HG03039 (cell line): ENCODE measurements at regions not wholly inside any gene's neighbourhood (a gene's known extent, or its start where the extent isn't known, plus 50 kb on each side); places are given as distances from the start of the nearest gene placed in this dataset.

Source experiments
- ATAC-seq: cut with Tn5 transposase; IDR thresholded peaks from one replicate; pipeline ENCODE4 v1.9.1; 2021; ENCODE audit warnings: mild to moderate bottlenecking, moderate library complexity; ENCODE audit not compliant: unreplicated experiment

DNA sequence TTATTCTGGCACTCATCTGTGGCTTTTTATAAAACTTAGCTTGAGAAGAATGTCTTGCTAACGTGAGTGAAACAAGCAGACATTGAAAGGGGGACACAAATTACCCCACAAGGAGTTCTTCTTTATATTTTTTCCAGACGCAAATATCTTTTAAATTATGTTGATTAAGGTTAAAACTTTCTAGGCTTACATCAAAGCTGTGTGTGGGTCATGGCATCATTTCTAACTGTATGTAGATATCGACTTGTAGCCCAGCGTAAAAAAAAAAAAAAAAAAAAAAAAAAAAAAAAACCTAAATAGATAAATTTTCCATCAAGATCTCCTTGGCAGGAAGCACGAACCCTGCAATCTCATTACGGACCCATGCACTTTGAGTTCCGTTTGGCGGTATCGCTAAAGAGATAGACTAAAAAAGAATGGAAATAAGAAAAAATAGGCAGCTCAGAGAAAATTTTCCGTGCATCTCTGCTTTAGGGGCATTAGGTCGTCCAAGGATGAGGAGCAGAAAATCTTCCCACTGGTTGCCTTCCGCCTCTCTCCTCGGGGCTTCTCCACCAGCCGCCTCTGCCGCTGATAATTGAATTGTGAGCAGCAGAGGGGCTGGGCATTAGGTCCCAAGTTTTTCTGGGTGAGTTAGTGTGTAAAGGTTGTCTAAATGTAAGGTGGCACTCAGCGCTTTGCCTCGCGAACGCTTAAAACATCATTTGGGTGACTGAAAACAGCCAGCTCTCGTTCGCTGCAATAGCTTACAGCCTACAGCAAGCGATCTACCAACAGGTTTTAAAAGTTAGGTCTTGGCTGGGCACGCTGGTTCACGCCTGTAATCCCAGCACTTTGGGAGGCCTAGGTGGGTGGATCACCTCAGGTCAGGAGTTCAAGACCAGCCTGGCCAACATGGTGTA, 194.0 kb downstream of the TRIM27 start:
- ATAC-seq: no peak

DNA sequence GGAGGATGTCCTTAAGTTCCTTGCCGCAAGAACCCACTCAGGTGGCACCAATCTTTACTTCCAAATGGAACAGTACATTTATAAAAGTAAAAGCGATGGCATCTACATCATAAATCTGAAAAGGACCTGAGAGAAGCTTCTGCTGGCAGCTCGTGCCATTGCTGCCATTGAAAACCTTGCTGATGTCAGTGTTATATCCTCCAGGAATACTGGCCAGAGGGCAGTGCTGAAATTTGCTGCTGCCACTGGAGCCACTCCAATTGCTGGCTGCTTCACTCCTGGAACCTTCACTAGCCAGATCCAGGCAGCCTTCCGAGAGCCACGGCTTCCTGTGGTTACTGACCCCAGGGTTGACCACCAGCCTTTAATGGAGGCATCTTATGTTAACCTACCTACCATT, 191.7 kb downstream of the TRIM27 start:
- ATAC-seq: no peak

DNA sequence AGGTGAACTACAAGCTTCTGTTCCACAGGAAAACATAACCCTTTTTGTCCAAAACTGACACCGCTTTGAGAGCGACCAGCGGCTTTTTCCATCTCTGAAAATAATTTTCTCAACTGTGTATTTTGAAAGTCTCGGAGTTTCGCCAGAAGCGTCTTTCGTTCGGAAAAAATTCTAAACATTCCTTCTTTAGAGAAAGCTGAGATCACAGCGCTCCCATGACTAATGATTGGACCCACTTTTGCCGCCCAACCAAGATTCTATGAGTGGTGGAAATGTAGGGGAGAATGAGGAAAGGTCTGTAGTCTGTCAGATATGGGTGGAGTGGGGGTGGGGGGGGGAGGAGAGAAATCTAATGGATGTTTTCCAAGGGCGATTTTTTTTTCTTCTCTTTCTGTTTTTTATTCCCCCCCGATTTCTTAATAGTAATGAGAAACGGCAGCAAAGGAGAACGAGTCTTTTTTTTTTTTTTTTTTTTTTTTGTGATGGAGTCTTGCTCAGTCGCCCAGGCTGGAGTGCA, 189.3 kb downstream of the TRIM27 start:
- no peak for ATAC-seq

DNA sequence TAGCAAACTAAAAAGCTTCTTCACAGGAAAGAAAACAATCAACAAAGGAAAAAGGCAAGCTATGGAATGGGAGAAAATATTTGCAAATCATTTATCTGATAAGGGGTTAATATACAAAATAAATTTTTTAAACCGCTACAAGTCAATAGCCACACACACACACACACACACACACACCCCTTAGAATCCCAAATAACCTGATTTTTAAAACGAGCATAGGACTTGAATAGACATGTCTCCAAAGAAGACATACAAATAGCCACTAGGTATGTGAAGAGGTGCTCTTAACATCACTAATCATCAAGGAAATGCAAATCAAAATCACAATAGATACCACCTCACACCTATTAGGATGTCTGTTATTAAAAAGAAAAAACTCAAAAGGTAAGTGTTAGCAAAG, 187.7 kb downstream of the TRIM27 start:
- no peak for ATAC-seq

DNA sequence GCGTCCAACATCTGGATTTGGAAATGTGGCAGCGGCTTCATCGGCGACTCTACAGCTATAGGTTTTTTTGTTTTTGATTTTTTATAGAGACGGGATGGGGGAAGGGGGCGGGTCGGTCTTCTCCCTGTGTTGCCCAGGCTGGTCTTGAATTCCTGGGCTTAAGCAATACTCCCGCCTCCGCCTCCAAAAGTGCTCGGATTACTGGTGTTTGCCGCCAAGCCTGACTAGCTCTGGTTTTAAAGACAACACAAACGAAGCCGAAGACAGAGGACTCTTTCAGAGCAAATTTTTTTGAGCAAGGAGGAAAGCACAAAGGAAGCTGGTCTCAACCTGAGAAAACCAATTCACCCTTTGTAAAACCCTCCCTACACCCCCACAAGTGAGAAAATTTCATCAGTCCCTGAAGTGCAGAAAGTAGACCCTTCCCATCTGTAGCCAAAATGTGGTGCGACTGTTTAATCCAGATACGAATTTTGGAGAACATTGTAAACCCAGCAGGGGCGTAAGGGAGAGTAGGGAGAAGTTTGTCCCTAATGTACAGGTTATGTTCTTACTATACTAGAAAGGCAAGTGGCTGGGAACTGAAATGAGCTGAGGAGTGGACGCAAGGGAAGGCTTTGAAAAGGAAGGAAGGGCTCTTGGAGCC, 185.9 kb downstream of the TRIM27 start:
- no peak for ATAC-seq

DNA sequence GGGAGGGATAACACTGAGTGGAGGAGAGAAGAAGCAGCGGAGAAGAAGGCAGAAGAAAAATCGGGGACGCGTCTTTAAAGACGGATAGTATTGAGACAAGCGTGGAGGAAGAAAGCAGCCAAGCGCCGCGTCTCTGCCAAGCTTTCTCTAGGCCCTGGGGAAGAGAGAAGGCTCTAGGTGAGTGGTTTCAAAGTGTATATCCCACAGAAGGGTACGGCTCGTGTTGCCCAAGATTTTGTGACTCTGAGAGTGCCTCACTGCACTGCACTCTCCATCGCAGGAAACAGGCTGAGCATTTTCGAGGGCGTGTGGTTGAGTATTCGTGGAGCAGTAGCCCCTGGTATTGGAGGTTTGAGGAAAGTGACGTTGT, 185.4 kb downstream of the TRIM27 start:
- ATAC-seq: no peak

DNA sequence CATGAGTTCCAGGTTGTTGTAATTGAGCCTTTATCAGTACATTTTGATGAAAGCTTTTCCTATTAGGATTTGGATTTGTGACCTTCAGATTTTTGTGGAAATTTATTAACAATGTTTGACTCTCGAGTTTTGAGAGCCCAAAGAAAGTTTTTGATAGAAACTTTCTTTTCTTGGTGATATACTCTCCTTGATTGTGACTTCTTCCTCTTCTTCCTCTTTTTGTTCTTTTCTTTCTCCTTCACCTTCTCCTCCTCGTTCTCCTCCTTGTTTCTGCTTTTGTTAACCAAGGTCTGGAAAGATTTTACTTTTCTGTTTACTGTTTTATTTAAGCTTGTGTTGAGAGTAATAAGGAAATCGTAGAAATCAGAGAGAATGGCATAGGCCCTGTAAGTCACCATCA, 182.4 kb downstream of the TRIM27 start:
- no peak for ATAC-seq

DNA sequence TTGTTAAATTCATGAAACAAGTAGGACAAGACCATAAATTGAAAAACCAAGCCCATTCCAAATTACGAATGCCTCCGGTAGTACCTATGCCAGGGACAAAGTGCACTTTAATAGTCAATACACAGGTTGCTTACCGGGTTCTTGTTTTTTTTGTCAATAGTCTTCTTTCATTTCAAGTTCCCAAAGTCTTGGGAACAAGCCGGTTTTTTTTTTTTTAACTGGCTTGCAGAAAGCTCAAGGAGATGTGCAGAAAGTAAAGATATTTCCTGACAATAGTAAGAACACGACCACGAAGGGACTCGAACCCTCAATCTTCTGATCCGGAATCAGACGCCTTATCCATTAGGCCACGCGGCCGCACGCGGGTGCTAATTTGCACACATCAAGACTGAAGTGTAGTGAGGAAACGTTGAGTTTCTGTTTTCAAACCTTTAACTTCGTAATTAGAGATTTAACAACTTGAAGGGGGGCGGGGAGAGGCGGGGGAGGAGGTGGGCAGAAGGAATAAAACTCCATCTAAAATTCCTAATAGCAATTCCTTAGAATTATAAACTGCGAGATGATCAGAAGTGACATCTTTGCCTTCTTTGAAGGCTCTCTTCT, 181.0 kb downstream of the TRIM27 start:
- no peak for ATAC-seq

DNA sequence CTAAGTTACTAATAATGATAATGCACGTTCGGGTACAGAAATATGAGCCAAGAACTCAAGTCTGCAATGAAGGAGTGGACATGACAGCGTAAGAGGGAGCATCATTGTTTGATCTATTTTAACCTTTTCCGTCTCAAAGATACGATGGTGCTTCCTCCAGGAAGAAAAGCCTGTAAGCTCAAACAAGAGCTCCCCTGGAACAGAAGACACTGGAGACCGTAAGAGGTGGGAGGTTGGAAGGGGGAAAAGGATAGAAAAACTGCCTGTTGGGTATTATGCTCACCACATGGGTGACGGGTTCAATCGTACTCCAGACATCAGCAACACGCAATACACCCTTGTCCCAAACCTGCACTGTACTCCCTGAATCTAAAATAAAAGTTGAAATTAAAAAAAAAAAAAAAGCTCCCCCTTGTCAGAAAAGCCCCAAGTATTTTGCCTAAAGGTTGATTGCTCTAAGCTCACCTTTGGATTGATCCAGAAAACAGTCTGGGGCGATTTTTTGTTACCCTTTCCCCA, 180.5 kb downstream of the TRIM27 start:
- no peak for ATAC-seq

DNA sequence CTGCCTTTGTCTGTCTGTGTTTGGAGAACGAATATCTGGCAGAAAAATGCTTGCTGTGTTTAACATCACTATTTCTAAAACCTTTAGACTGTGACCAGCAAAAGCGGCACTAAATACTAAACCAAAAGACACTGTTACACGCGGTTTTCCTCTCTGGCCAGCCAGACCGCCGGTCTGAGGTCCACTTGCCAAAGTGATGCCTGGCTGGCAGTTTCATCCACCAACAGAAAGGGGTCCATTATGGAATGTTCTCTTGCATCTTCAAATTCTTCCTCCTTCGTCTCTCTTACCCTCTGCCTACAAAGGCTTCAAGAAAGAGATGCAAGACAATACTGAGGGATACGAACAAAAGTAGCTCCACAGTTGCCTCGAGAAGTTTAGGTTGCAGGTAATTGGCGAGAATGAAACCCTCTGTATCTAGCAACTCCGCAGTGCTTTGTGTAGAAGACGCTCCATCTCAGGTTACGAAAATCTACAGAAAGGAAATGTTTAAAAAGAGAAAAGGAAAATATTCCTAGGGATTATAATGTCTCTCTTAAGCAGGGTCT, 176.6 kb downstream of the TRIM27 start:
- no peak for ATAC-seq

DNA sequence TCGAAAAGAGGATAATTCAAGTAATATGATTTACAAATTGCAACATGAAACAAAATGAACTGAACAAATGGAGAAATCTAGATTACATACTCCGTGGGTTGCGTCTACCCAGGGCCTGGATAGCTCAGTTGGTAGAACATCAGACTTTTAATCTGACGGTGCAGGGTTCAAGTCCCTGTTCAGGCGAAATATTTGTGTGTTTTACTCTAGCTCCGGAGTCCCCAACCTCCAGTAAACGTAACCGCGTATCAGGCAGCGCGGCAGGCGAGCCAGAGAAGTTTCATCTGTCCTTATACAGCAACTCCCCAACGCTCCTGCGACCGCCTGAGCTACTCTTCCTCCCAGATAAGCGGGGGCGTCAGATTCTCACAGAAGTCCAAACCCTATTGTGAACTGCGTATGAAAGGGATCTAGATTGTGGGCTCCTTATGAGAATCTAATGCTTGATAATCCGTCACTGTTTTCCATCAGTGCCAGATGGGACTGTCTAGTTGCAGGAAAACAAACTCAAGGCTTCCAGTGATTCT, 176.1 kb downstream of the TRIM27 start:
- no peak for ATAC-seq

DNA sequence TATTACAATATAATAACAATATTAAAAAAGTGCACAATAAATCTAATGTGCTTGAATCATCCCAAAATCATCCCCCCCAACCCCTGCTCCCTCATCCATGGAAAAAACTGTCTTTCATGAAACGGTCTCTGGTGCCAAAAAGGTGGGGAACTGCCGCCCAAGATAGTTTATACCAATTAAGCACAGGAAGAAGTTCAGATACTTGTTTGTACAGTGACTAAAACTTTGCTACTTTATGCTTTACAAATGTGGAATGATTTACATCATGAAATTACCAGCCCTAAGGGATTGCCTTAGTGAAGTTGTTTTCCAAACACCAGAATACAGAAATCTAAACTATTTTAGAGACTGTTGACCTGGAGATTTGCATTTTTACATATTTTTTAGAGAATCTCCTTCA, 175.6 kb downstream of the TRIM27 start:
- ATAC-seq: no peak

DNA sequence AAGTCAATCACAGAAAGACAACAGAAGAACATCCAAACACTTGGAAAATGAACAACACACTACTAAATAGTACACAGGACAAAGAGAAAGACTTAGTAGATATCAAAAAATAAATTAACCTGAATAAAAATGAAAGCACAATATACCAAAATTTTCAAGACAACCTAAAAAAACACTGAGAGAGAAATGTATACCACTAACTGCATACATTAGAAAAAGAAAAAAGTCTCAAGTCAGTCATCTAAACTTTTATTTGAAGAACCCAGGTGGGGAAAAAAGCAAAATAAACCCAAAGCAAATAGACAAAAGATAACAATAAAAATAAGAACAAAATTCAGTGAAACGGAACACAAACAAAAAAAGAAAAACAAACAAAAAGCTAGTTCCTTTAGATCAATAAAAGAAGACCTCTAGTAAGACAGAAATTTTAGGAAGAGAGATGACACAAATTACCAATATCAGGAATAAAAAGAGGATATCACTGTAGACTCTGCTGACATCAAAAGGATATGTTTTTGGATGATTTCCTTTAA, 172.8 kb downstream of the TRIM27 start:
- ATAC-seq: no peak

DNA sequence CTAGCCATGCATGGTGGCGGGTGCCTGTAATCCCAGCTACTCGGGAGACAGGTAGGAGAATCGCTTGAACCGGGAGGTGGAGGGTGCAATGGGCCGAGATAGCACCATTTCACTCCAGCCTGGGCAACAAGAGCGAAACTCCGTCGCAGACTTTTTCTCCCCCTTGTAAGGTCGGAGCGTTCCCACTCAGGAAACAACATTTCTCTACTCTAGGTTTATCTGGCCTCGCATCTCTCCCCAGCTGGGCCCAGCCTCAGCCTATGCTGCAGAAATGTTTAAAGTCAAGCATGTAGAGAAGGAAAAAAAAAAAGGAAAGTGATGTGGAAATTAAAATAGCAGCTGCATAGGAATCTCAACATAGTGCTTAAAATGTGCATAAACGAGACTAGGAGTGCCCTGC, 172.3 kb downstream of the TRIM27 start:
- no peak for ATAC-seq

DNA sequence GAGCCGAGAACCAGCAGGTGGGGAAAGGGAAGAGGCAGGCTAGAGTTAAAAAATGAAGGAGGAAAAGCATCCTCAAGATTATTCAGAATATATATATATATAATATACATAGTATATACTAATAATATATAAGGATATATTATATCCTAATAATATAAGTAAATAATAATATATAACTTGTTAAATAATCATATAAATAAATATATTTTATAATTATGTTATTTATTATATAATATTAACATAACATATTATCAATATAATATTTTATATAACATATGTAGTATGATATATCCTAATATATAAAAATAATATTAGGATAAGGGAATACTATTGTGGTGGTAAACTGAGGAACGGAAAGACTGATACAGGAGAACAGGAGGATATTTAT, 171.8 kb downstream of the TRIM27 start:
- ATAC-seq: no peak

DNA sequence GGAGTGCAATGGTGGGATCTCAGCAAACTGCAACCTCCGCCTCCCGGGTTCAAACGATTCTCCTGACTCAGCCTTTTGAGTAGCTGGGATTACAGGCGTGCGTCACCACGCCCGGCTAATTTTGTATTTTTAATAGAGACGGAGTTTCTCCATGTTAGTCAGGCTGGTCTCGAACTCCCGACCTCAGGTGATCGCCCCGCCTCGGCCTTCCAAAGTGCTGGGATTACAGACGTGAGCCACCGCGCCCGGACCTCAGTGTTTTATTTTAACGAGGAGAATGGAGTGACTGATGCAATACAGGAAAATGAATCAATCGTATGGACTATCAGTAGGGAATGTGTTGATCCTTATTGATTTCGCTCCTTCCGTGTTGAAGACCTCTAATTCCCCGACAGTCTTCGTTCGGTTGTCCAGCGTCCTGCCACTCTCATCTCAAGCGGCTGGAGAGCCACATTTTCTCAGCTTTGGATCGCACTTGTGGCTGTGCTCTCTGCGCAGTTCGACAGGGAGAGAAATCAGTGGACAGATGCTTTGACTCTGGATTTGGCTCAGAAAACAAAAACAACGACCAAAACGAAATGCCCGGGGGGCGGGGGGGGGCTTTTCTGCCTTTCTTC, 166.2 kb downstream of the TRIM27 start:
- ATAC-seq: no peak

DNA sequence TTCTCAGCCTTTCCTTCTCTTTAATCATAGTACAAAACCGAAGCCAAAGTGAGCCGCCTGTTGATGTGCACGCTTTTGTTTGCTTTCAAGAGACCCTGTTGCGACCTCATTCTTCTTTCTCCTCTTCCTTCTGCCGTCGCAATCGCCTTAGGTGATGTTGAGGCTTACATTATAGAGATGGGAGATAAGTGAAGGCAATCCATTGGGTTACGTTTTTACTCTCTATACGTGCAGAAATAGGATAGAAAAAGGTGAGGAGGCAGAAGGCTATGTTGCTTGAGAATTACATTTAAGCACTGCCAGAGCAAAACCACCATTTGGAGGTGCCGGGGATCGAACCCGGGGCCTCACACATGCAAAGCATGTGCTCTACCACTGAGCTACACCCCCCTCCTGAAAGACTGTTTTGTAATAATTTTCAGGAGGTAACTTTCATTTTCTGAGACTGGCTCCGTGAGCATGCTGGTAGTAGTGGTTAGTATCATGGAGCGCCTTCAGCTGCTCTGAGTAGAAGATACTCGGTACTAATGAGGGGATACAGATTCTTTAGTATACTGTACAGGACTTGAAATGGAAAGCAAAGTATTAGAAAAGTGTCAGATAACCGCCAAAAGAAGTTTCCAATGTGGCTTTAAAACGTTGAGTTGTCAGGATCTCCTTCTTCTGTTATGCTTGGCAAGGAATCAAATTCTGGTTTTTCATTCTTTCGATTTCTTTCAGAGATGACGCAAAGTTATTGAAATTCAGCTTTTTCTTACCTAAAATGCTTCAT, 165.6 kb downstream of the TRIM27 start:
- no peak for ATAC-seq

DNA sequence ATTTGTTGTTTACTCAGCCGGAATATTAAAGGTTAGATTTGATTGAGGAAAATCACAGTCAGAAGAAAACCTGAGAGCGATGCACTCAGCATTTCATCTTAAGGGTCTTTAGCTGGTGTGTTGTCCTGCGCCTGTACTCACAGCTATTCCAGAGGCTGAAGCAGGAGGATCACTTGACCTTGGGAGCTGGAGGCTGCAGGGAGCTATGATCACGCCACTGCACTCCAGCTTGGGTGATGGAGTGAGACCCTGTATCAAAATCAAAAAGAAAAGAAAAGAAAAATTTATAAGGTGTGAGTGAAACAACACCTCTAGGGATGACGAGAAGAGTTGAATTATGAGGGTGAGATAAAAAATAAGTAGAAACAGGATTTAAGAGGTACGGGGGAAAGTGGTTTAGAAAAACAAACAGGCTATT, 165.0 kb downstream of the TRIM27 start:
- ATAC-seq: no peak

DNA sequence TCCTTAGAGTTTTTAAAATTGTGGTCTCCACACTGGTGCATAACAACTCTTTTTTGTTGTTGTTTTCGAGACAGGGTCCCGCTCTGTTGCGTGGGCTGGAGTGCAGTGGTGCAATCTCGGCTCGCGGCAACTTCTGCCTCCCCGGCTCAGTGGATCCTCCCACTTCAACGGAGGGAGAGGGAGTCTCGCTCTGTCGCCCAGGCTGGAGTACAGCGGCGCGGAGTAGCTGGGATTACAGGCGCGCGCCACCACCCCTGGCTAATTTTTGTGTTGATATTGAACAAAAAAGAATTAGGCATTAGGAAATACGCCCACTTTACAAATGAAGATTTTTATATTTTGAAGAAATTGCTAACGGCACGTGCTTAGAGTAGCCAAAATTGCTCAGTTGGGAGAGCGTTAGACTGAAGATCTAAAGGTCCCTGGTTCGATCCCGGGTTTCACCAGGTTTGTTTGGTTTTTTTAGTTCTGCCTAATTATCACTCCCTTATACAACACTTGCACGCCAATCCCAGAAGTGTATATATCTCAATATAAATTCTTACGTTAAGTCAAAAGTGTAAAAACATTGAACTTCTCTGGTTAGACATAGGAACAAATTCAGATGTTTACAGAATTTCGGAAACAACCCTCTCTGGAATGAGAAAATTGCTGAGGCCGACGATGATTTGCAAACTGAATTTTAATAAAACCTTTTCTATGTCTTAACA, 159.6 kb downstream of the TRIM27 start:
- ATAC-seq: no peak
